Stimulated activated CD8-positive, alpha-beta memory T cell treated with anti-CD3 and anti-CD28 coated beads, Interleukin-4, amount 100 ng/mL, for 1 hour (primary cell): ENCODE measurements at regions not wholly inside any gene's neighbourhood (a gene's known extent, or its start where the extent isn't known, plus 50 kb on each side); places are given as distances from the start of the nearest gene placed in this dataset.

Experiments used
- DNase-seq, 2 donors: peaks; one replicate each; pipeline ENCODE4 v3.0.0-alpha.2; 2020; ENCODE audit warnings: low read depth in 2 of 2, low spot score in 1 of 2

GRCh38 chr9:135251996-135252760 is 164.7 kb downstream of the OLFM1 start:
- DNase-seq: no peak

- DNase-seq: no peak
These were observed 165.5 kb downstream of the OLFM1 start for GRCh38 chr9:135252980-135253304.

- DNase-seq: no peak
These were observed 166.0 kb downstream of the OLFM1 start for GRCh38 chr9:135253305-135254004.

- no peak for DNase-seq
These were observed 166.9 kb downstream of the OLFM1 start for GRCh38 chr9:135254176-135255032.

- no peak for DNase-seq
These were observed 167.8 kb downstream of the OLFM1 start for GRCh38 chr9:135255033-135255840.

GRCh38 chr9:135255841-135256580 is 168.5 kb downstream of the OLFM1 start:
- DNase-seq: no peak

- no peak for DNase-seq
These were observed 169.3 kb downstream of the OLFM1 start for GRCh38 chr9:135256581-135257354.

GRCh38 chr9:135258461-135258860 is 171.0 kb downstream of the OLFM1 start:
- DNase-seq: no peak

GRCh38 chr9:135259273-135259672 is 171.8 kb downstream of the OLFM1 start:
- DNase-seq: no peak

- DNase-seq: no peak
These were observed 173.0 kb downstream of the OLFM1 start for GRCh38 chr9:135260221-135261180.

- no peak for DNase-seq
These were observed 174.8 kb downstream of the OLFM1 start for GRCh38 chr9:135262248-135262647.

- DNase-seq: no peak
These were observed 176.0 kb downstream of the OLFM1 start for GRCh38 chr9:135263511-135263910.

GRCh38 chr9:135265931-135266330 is 178.5 kb downstream of the OLFM1 start:
- DNase-seq: no peak

GRCh38 chr9:135267191-135267809 is 179.8 kb downstream of the OLFM1 start:
- no peak for DNase-seq

- DNase-seq: no peak
These were observed 180.6 kb downstream of the OLFM1 start for GRCh38 chr9:135268031-135268430.

GRCh38 chr9:135268981-135269380 is 181.5 kb downstream of the OLFM1 start:
- no peak for DNase-seq

- DNase-seq: no peak
These were observed 182.7 kb downstream of the OLFM1 start for GRCh38 chr9:135269912-135270830.
